HEK293 (cell line): ENCODE measurements at regions not wholly inside any gene's neighbourhood (a gene's known extent, or its start where the extent isn't known, plus 50 kb on each side); places are given as distances from the start of the nearest gene placed in this dataset.
A peak's percentile ranks its signal among the peaks of the same experiment; 100 is the strongest.

Experiments used
- CTCF ChIA-PET: fragments of 350-600 bp; formaldehyde crosslinking; extraction: SDS; loops from one replicate; lab custom pipeline; 2021; ENCODE audit warnings: antibody characterized with exemption; lab: Yijun Ruan, JAX
- POLR2A ChIA-PET: fragments of 300-600 bp; formaldehyde crosslinking; extraction: SDS; loops from one replicate; lab custom pipeline; 2020; ENCODE audit warnings: antibody characterized with exemption, inconsistent platforms; lab: Yijun Ruan, JAX
- H3K27ac ChIP-seq: fragments of 200-500 bp; sonication (Bioruptor generic); 2 replicates; pipeline ENCODE4 v1.5.1; 2014; ENCODE audit warnings: low read depth, low read length, control low read depth, inconsistent platforms; ENCODE audit errors: extremely low read depth
- H3K36me3 ChIP-seq, 2 experiments: fragments of 200-500 bp in 1 of 2; sonication (Bioruptor generic) in 1 of 2; 1 replicate in 1 of 2; 2 replicates in 1 of 2; pipeline ENCODE4 v1.5.1; 2014 to 2017; ENCODE audit warnings: inconsistent platforms in 2 of 2, low read length in 2 of 2; ENCODE audit not compliant: control insufficient read depth in 2 of 2, insufficient read depth in 1 of 2
- H3K4me1 ChIP-seq: fragments of 200-500 bp; sonication (Bioruptor generic); 2 replicates; pipeline ENCODE4 v1.5.1; 2014; ENCODE audit warnings: mild to moderate bottlenecking, low read length, inconsistent platforms; ENCODE audit not compliant: control insufficient read depth, insufficient read depth
- H3K4me3 ChIP-seq: 2 replicates; pipeline ENCODE4 v1.5.1; 2011; ENCODE audit warnings: low read depth, mild to moderate bottlenecking, control low read depth, low read length, moderate library complexity
- H3K9me3 ChIP-seq: fragments of 200-500 bp; sonication (Bioruptor generic); 2 replicates; pipeline ENCODE4 v1.5.1; 2014; ENCODE audit warnings: low read depth, low read length, inconsistent platforms; ENCODE audit not compliant: control insufficient read depth, insufficient read depth
- BCL11A ChIP-seq: fragments of 450-650 bp; formaldehyde crosslinking; IDR thresholded peaks from 2 replicates; pipeline ENCODE4 v1.5.1; 2016; ENCODE audit warnings: low read depth, missing biosample characterization, missing genetic modification characterization
- FEZF1 ChIP-seq: fragments of 450-650 bp; formaldehyde crosslinking; IDR thresholded peaks from 2 replicates; pipeline ENCODE4 v1.5.1; 2016; ENCODE audit warnings: missing biosample characterization, missing genetic modification characterization
- GLIS1 ChIP-seq: fragments of 450-650 bp; formaldehyde crosslinking; IDR thresholded peaks from 2 replicates; pipeline ENCODE4 v1.5.1; 2016; ENCODE audit warnings: missing biosample characterization, missing genetic modification characterization
- SCRT2 ChIP-seq: fragments of 450-650 bp; formaldehyde crosslinking; IDR thresholded peaks from 2 replicates; pipeline ENCODE4 v1.5.1; 2016; ENCODE audit warnings: missing biosample characterization, missing genetic modification characterization
- SETDB1 ChIP-seq: IDR thresholded peaks from one replicate; pipeline ENCODE4 v1.6.1; 2017; ENCODE audit warnings: mild to moderate bottlenecking, low read length, moderate library complexity, mixed read lengths; ENCODE audit not compliant: insufficient read length
- YY1 ChIP-seq: fragments of 450-650 bp; formaldehyde crosslinking; IDR thresholded peaks from 2 replicates; pipeline ENCODE4 v1.5.1; 2018; ENCODE audit warnings: missing biosample characterization, missing genetic modification characterization
- ZNF202 ChIP-seq: fragments of 450-650 bp; formaldehyde crosslinking; IDR thresholded peaks from 2 replicates; pipeline ENCODE4 v1.5.1; 2016; ENCODE audit warnings: missing biosample characterization, missing genetic modification characterization, borderline replicate concordance
- ZNF26 ChIP-seq: fragments of 450-650 bp; formaldehyde crosslinking; IDR thresholded peaks from 2 replicates; pipeline ENCODE4 v1.5.1; 2016; ENCODE audit warnings: missing biosample characterization, missing genetic modification characterization
- ZNF292 ChIP-seq: fragments of 450-650 bp; formaldehyde crosslinking; IDR thresholded peaks from 2 replicates; pipeline ENCODE4 v1.5.1; 2016; ENCODE audit warnings: low read depth, missing biosample characterization, missing genetic modification characterization, borderline replicate concordance
- ZNF311 ChIP-seq: fragments of 450-650 bp; formaldehyde crosslinking; IDR thresholded peaks from 2 replicates; pipeline ENCODE4 v1.5.1; 2017; ENCODE audit warnings: missing biosample characterization, missing genetic modification characterization, borderline replicate concordance
- ZNF354C ChIP-seq: fragments of 450-650 bp; formaldehyde crosslinking; IDR thresholded peaks from 2 replicates; pipeline ENCODE4 v1.5.1; 2016; ENCODE audit warnings: missing biosample characterization, missing genetic modification characterization, low read depth, borderline replicate concordance
- ZNF416 ChIP-seq: fragments of 450-650 bp; formaldehyde crosslinking; IDR thresholded peaks from 2 replicates; pipeline ENCODE4 v1.5.1; 2016; ENCODE audit warnings: missing biosample characterization, missing genetic modification characterization
- ZNF501 ChIP-seq: fragments of 450-650 bp; formaldehyde crosslinking; IDR thresholded peaks from 2 replicates; pipeline ENCODE4 v1.5.1; 2016; ENCODE audit warnings: missing biosample characterization, missing genetic modification characterization
- ZNF521 ChIP-seq: fragments of 450-650 bp; formaldehyde crosslinking; IDR thresholded peaks from 2 replicates; pipeline ENCODE4 v1.5.1; 2017; ENCODE audit warnings: missing biosample characterization, mild to moderate bottlenecking, missing genetic modification characterization
- ZNF529 ChIP-seq: fragments of 450-650 bp; formaldehyde crosslinking; IDR thresholded peaks from 2 replicates; pipeline ENCODE4 v1.5.1; 2017; ENCODE audit warnings: missing genetic modification characterization, missing biosample characterization; ENCODE audit not compliant: insufficient replicate concordance
- ZNF670 ChIP-seq: fragments of 450-650 bp; formaldehyde crosslinking; IDR thresholded peaks from 2 replicates; pipeline ENCODE4 v1.5.1; 2016; ENCODE audit warnings: missing biosample characterization, missing genetic modification characterization, low read depth
- ZNF707 ChIP-seq: fragments of 450-650 bp; formaldehyde crosslinking; IDR thresholded peaks from 2 replicates; pipeline ENCODE4 v1.5.1; 2016; ENCODE audit warnings: missing biosample characterization, missing genetic modification characterization
- ZNF791 ChIP-seq: fragments of 450-650 bp; formaldehyde crosslinking; IDR thresholded peaks from 2 replicates; pipeline ENCODE4 v1.5.1; 2016; ENCODE audit warnings: missing biosample characterization, missing genetic modification characterization
- ZSCAN30 ChIP-seq: fragments of 450-650 bp; IDR thresholded peaks from 2 replicates; pipeline ENCODE4 v1.5.1; 2018; ENCODE audit warnings: missing biosample characterization, mild to moderate bottlenecking, missing genetic modification characterization, moderate library complexity

GRCh38 chr2:129233166-129233565 is 746.3 kb upstream of the RAB6C start:
- H3K9me3 ChIP-seq: no peaks in the 10 kb centered on the region
- POLR2A ChIA-PET: no interaction called here

GRCh38 chr2:129233751-129234406 is 745.6 kb upstream of the RAB6C start:
- CTCF ChIA-PET: interaction anchor here (0.8 kb wide), 1 partner anchor 515 kb away, joined by 3 read pairs; no protein-coding TSS in a partner anchor
- H3K4me1 ChIP-seq: no peaks in the 10 kb centered on the region
- H3K27ac ChIP-seq: no peak overlapping the region
- no peak for TF ChIP-seq ZNF521 (tag by site-specific recombination)
- no peak for TF ChIP-seq ZNF416 (tag by site-specific recombination)
- no peak for TF ChIP-seq ZSCAN30 (tag by site-specific recombination)
- no peak for TF ChIP-seq FEZF1
- TF ChIP-seq ZNF26 (tag by site-specific recombination): no peak
- TF ChIP-seq YY1 (tag by site-specific recombination): no peak
- no peak for TF ChIP-seq BCL11A (tag by site-specific recombination)
- TF ChIP-seq ZNF670 (tag by site-specific recombination): no peak
- TF ChIP-seq, all 188 proteins: peak for 0
- Histone ChIP-seq H3K9me3 (no peaks in the 10 kb centered on the region), H3K36me3 (no peaks in the 10 kb centered on the region), H3K4me3 (no peak overlapping the region)
- POLR2A ChIA-PET: no interaction called here

More at GRCh38 chr2:129233166-129233565, 746.3 kb upstream of the RAB6C start:
- H3K36me3 ChIP-seq: no peaks in the 10 kb centered on the region
- no peak overlapping the region for H3K4me3 ChIP-seq
- CTCF ChIA-PET: interaction anchor here (0.8 kb wide), 1 partner anchor 515 kb away, joined by 3 read pairs; no protein-coding TSS in a partner anchor
- no peaks in the 10 kb centered on the region for H3K4me1 ChIP-seq
- no peak overlapping the region for H3K27ac ChIP-seq
- TF ChIP-seq ZNF529 (tag by site-specific recombination): no peak

- Histone ChIP-seq H3K27ac (no peak overlapping the region), H3K36me3 (no peaks in the 10 kb centered on the region), H3K4me1 (no peaks in the 10 kb centered on the region), H3K9me3 (no peaks in the 10 kb centered on the region), H3K4me3 (no peak overlapping the region)
- TF ChIP-seq SCRT2 (tag by site-specific recombination) (no peak), ZNF791 (tag by site-specific recombination) (no peak), SETDB1 (peak; percentile 2), ZNF292 (no peak), ZNF707 (tag by site-specific recombination) (no peak)
- CTCF ChIA-PET: no interaction called here
- POLR2A ChIA-PET: no interaction called here
Measured at GRCh38 chr2:129236601-129237000, 742.9 kb upstream of the RAB6C start.

- CTCF ChIA-PET: no interaction called here
- TF ChIP-seq ZNF501 (tag by site-specific recombination) (no peak), ZNF202 (no peak), GLIS1 (tag by site-specific recombination) (no peak), ZNF354C (tag by site-specific recombination) (no peak), ZNF311 (tag by site-specific recombination) (no peak)
- H3K36me3 ChIP-seq: no peaks in the 10 kb centered on the region
- no peaks in the 10 kb centered on the region for H3K4me1 ChIP-seq
- POLR2A ChIA-PET: no interaction called here
- no peak overlapping the region for H3K4me3 ChIP-seq
- no peak overlapping the region for H3K27ac ChIP-seq
- H3K9me3 ChIP-seq: no peaks in the 10 kb centered on the region
Measured at GRCh38 chr2:129237966-129238725, 741.3 kb upstream of the RAB6C start.
